ENCODE measurements at regions not wholly inside any gene's neighbourhood (a gene's known extent, or its start where the extent isn't known, plus 50 kb on each side); places are given as distances from the start of the nearest gene placed in this dataset.

GRCh38 chr3:124404621-124405020 is 325.6 kb upstream of the UMPS start:
- H3K27ac ChIP-seq (ENCODE audit: low read length): no peak overlapping the region
- ATAC-seq: no peak
- peaks cover 20% of the 10 kb centered on the region for H3K27me3 ChIP-seq (ENCODE audit: control insufficient read depth, insufficient read depth, low read length)
- intact Hi-C loops (cut with micrococcal nuclease; ENCODE audit: unreplicated experiment) (no loop called here), in situ Hi-C loops (cut with HindIII; ENCODE audit: low pct_unique_long_range_greater_than_20kb, low sequenced_read_pairs) (no loop called here)
- no peaks in the 10 kb centered on the region for H3K9me3 ChIP-seq (ENCODE audit: control insufficient read depth, insufficient read depth, low read depth, low read length)
- no peak for TF ChIP-seq TCF7L2 (IDR thresholded peaks at IDR 0.05; ENCODE audit: low read depth, low read length)
- TF ChIP-seq CTCF (IDR thresholded peaks at IDR 0.05): no peak
- TF ChIP-seq SIN3A (IDR thresholded peaks at IDR 0.05; ENCODE audit: borderline replicate concordance, insufficient read depth, low read depth, low read length): no peak
- H3K4me1 ChIP-seq (ENCODE audit: control insufficient read depth, insufficient read depth, low read length): no peaks in the 10 kb centered on the region
- CTCF ChIA-PET: no interaction called here
- no TSS peak for BruUV-seq (replicated peaks)
- no peak for DNase-seq (ENCODE audit: low read depth, low spot score)
- no peak overlapping the region for H3K4me3 ChIP-seq (ENCODE audit: low read depth in 2 of 2, low read length in 2 of 2)
- H3K36me3 ChIP-seq (ENCODE audit: control insufficient read depth, insufficient read depth, low read length): no peaks in the 10 kb centered on the region
- POLR2A ChIA-PET: no interaction called here

GRCh38 chr3:124407260-124407659 is 323.0 kb upstream of the UMPS start:
- H3K27me3 ChIP-seq (ENCODE audit: control insufficient read depth, insufficient read depth, low read length): peaks cover 17% of the 10 kb centered on the region
- intact Hi-C loops (cut with micrococcal nuclease; ENCODE audit: unreplicated experiment) (no loop called here), in situ Hi-C loops (cut with HindIII; ENCODE audit: low pct_unique_long_range_greater_than_20kb, low sequenced_read_pairs) (no loop called here)
- no peak overlapping the region for H3K4me3 ChIP-seq (ENCODE audit: low read depth in 2 of 2, low read length in 2 of 2)
- DNase-seq (ENCODE audit: low read depth, low spot score): no peak
- no peak for TF ChIP-seq SIN3A (IDR thresholded peaks at IDR 0.05; ENCODE audit: borderline replicate concordance, insufficient read depth, low read depth, low read length)
- no peak for TF ChIP-seq REST (IDR thresholded peaks at IDR 0.05; ENCODE audit: insufficient read depth in 1 of 2, low read depth in 2 of 2, low read length in 1 of 2)
- no peak for TF ChIP-seq TCF7L2 (IDR thresholded peaks at IDR 0.05; ENCODE audit: low read depth, low read length)
- TF ChIP-seq CTCF (IDR thresholded peaks at IDR 0.05): no peak
- TF ChIP-seq POLR2AphosphoS5 (IDR thresholded peaks at IDR 0.05; ENCODE audit: low read depth, low read length): no peak
- ChIA-PET CTCF (no interaction called here), POLR2A (no interaction called here)
- H3K27ac ChIP-seq (ENCODE audit: low read length): no peak overlapping the region
- H3K36me3 ChIP-seq (ENCODE audit: control insufficient read depth, insufficient read depth, low read length): no peaks in the 10 kb centered on the region
- H3K4me1 ChIP-seq (ENCODE audit: control insufficient read depth, insufficient read depth, low read length): no peaks in the 10 kb centered on the region
- no peaks in the 10 kb centered on the region for H3K9me3 ChIP-seq (ENCODE audit: control insufficient read depth, insufficient read depth, low read depth, low read length)
- no TSS peak for BruUV-seq (replicated peaks)
- ATAC-seq: no peak
